HCT116 (cell line): ENCODE measurements at regions not wholly inside any gene's neighbourhood (a gene's known extent, or its start where the extent isn't known, plus 50 kb on each side); places are given as distances from the start of the nearest gene placed in this dataset.

Experiments used
- ATAC-seq: fragments of 200-7000 bp; cut with Tn5 transposase; 2 replicates; pipeline ENCODE4 v1.9.1; 2020; ENCODE audit warnings: mild to moderate bottlenecking, moderate library complexity
- BruUV-seq: library from RNA; stranded (reverse); fragments of 400-500 nt; replicated peaks from 2 replicates; lab custom pipeline; 2021; lab: Mats Ljungman, UMichigan
- CTCF ChIA-PET: fragments of 300-600 bp; sonication (Branson Sonifier 250); formaldehyde crosslinking; loops from one replicate; lab custom pipeline; 2021; ENCODE audit warnings: antibody characterized with exemption; lab: Charles Lee
- POLR2A ChIA-PET: fragments of 300-600, 350-600 bp; sonication (Branson Sonifier 250); formaldehyde crosslinking; loops from one replicate; lab custom pipeline; 2021; ENCODE audit warnings: antibody characterized with exemption; lab: Charles Lee
- RAD21 ChIA-PET, 2 experiments: fragments of 300-600 bp; sonication (Branson Sonifier 250); formaldehyde crosslinking; loops; one replicate each; lab custom pipeline; 2023; ENCODE audit warnings: low total read pairs in 2 of 2; ENCODE audit not compliant: uncharacterized antibody in 2 of 2, unreplicated experiment in 2 of 2, low non-redundant PET in 1 of 2; lab: Charles Lee
- DNase-seq: peaks from one replicate; pipeline ENCODE4 v3.0.0-alpha.2; 2010; ENCODE audit warnings: low read depth, low spot score
- H2AFZ ChIP-seq: fragments of 200-600 bp; shearing (Covaris generic), sonication (generic); 2 replicates; pipeline ENCODE4 v1.6.1; 2017; ENCODE audit warnings: low read depth, mixed run types, mixed read lengths, antibody characterized with exemption, low read length; ENCODE audit not compliant: poor library complexity, severe bottlenecking
- H3K27ac ChIP-seq: 2 replicates; pipeline ENCODE4 v1.5.1; 2012; ENCODE audit warnings: low read depth, low read length
- H3K27me3 ChIP-seq: fragments of 200-600 bp; sonication (generic); 2 replicates; pipeline ENCODE4 v1.6.1; 2016; ENCODE audit warnings: mixed run types, low read length, mixed read lengths; ENCODE audit not compliant: insufficient read depth
- H3K36me3 ChIP-seq, 2 experiments: fragments of 200-500 bp in 1 of 2; fragments of 200-600 bp in 1 of 2; sonication (Bioruptor generic) in 1 of 2; sonication (generic) in 1 of 2; 2 replicates each; pipeline versions ENCODE4 v1.5.1 to v1.6.1; 2014 to 2016; ENCODE audit warnings: low read length in 2 of 2, inconsistent platforms in 1 of 2, mixed read lengths in 1 of 2, mixed run types in 1 of 2; ENCODE audit not compliant: insufficient read depth in 2 of 2, control insufficient read depth in 1 of 2
- H3K4me1 ChIP-seq, 2 experiments: fragments of 200-600 bp in 1 of 2; sonication (generic) in 1 of 2; 2 replicates each; pipeline versions ENCODE4 v1.5.1 to v1.6.1; 2012 to 2017; ENCODE audit warnings: low read length in 2 of 2, inconsistent platforms in 1 of 2, mild to moderate bottlenecking in 1 of 2, mixed read lengths in 1 of 2, mixed run types in 1 of 2, moderate library complexity in 1 of 2; ENCODE audit not compliant: insufficient read depth in 2 of 2, control insufficient read depth in 1 of 2
- H3K4me2 ChIP-seq: fragments of 200-600 bp; sonication (generic); 2 replicates; pipeline ENCODE4 v1.6.1; 2017; ENCODE audit warnings: mixed run types, low read length, mixed read lengths
- H3K4me3 ChIP-seq, 2 experiments: fragments of 200-600 bp in 1 of 2; sonication (generic) in 1 of 2; replicated peaks in 1 of 2; 2 replicates each; pipeline ENCODE4 v1.5.1; 2011 to 2016; ENCODE audit warnings: low read length in 2 of 2, control low read depth in 1 of 2, low read depth in 1 of 2, mild to moderate bottlenecking in 1 of 2, mixed read lengths in 1 of 2, mixed run types in 1 of 2
- H3K79me2 ChIP-seq: fragments of 200-600 bp; sonication (generic); 2 replicates; pipeline ENCODE4 v1.6.1; 2017; ENCODE audit warnings: mild to moderate bottlenecking, mixed run types, low read length, moderate library complexity, mixed read lengths; ENCODE audit not compliant: insufficient read depth
- H3K9ac ChIP-seq: fragments of 200-600 bp; sonication (generic); 2 replicates; pipeline ENCODE4 v1.6.1; 2016; ENCODE audit warnings: low read length, mixed read lengths
- H3K9me2 ChIP-seq: fragments of 200-600 bp; sonication (generic), shearing (Covaris generic); 2 replicates; pipeline ENCODE4 v1.6.1; 2017; ENCODE audit warnings: mixed run types, mild to moderate bottlenecking, moderate library complexity; ENCODE audit not compliant: insufficient read depth
- H3K9me3 ChIP-seq, 2 experiments: fragments of 200-500 bp in 1 of 2; fragments of 200-600 bp in 1 of 2; sonication (Bioruptor generic) in 1 of 2; sonication (generic) in 1 of 2; 2 replicates each; pipeline ENCODE4 v1.6.1; 2014 to 2017; ENCODE audit warnings: low read length in 2 of 2, mixed read lengths in 2 of 2, inconsistent platforms in 1 of 2, low read depth in 1 of 2, mild to moderate bottlenecking in 1 of 2, mixed run types in 1 of 2, moderate library complexity in 1 of 2; ENCODE audit not compliant: control insufficient read depth in 1 of 2, insufficient read depth in 1 of 2
- H4K20me1 ChIP-seq: fragments of 200-600 bp; sonication (generic), shearing (Covaris generic); 2 replicates; pipeline ENCODE4 v1.6.1; 2017; ENCODE audit warnings: mixed run types, mild to moderate bottlenecking, moderate library complexity; ENCODE audit not compliant: insufficient read depth
- ATF3 ChIP-seq: IDR thresholded peaks from 2 replicates; pipeline ENCODE4 v1.6.1; 2012
- CBX3 ChIP-seq: IDR thresholded peaks from 2 replicates; pipeline ENCODE4 v1.6.1; 2012; ENCODE audit warnings: low read depth
- CEBPB ChIP-seq: IDR thresholded peaks from 2 replicates; pipeline ENCODE4 v1.6.1; 2012; ENCODE audit warnings: low read depth
- EGR1 ChIP-seq: IDR thresholded peaks from 2 replicates; pipeline ENCODE4 v1.6.1; 2012; ENCODE audit warnings: low read depth
- ELF1 ChIP-seq: IDR thresholded peaks from 2 replicates; pipeline ENCODE4 v1.6.1; 2012; ENCODE audit warnings: low read depth, borderline replicate concordance
- EZH2 ChIP-seq: fragments of 200-600 bp; sonication (generic); IDR thresholded peaks from 2 replicates; pipeline ENCODE4 v1.6.1; 2017; ENCODE audit warnings: antibody characterized with exemption, mixed run types
- EZH2phosphoT487 ChIP-seq: fragments of 200-600 bp; IDR thresholded peaks from 2 replicates; pipeline ENCODE4 v1.6.1; 2018; ENCODE audit warnings: antibody characterized with exemption, borderline replicate concordance
- FOSL1 ChIP-seq: IDR thresholded peaks from 2 replicates; pipeline ENCODE4 v1.6.1; 2012; ENCODE audit warnings: low read depth
- JUND ChIP-seq: IDR thresholded peaks from 2 replicates; pipeline ENCODE4 v1.6.1; 2012
- MAX ChIP-seq: IDR thresholded peaks from 2 replicates; pipeline ENCODE4 v1.6.1; 2012
- POLR2A ChIP-seq: IDR thresholded peaks from 2 replicates; pipeline ENCODE4 v1.7.0; 2011; ENCODE audit warnings: borderline replicate concordance; ENCODE audit not compliant: insufficient read depth, insufficient read length; ENCODE audit errors: extremely low read depth
- POLR2AphosphoS5 ChIP-seq: IDR thresholded peaks from 2 replicates; pipeline ENCODE4 v1.6.1; 2011; ENCODE audit warnings: mild to moderate bottlenecking, low read depth, low read length, moderate library complexity
- RAD21 ChIP-seq: IDR thresholded peaks from 2 replicates; pipeline ENCODE4 v1.6.1; 2012; ENCODE audit warnings: low read depth, mild to moderate bottlenecking
- REST ChIP-seq: IDR thresholded peaks from 2 replicates; pipeline ENCODE4 v1.6.1; 2012; ENCODE audit warnings: low read depth
- SIN3A ChIP-seq: IDR thresholded peaks from 2 replicates; pipeline ENCODE4 v1.6.1; 2012; ENCODE audit warnings: low read depth
- SP1 ChIP-seq: IDR thresholded peaks from 2 replicates; pipeline ENCODE4 v1.6.1; 2012; ENCODE audit warnings: low read depth
- ZBTB33 ChIP-seq: IDR thresholded peaks from 2 replicates; pipeline ENCODE4 v1.6.1; 2011; ENCODE audit warnings: mild to moderate bottlenecking, low read length, moderate library complexity; ENCODE audit not compliant: insufficient replicate concordance; ENCODE audit errors: extremely low read depth
- ZFX ChIP-seq: fragments of 450-650 bp; IDR thresholded peaks from 2 replicates; pipeline ENCODE4 v1.6.1; 2017
- intact Hi-C: fragments of 100-400 bp; cut with micrococcal nuclease; formaldehyde crosslinking; loops from 2 replicates; pipeline ENCODE4 v1.10.0; 2022

- intact Hi-C loops = no loop called here
- Histone ChIP-seq H2AFZ (no peak overlapping the region), H3K36me3 (no peaks in the 10 kb centered on the region), H3K4me2 (no peak overlapping the region)
- RAD21 ChIA-PET = no interaction called here
- no peak for DNase-seq
- ATAC-seq = no peak
- TF ChIP-seq RAD21 (no peak), POLR2AphosphoS5 (no peak), POLR2A (no peak), ZFX (no peak)
- TF ChIP-seq, all 23 proteins: peak for 0
- Histone ChIP-seq H3K9me3 (no peaks in the 10 kb centered on the region), H3K9ac (no peak overlapping the region), H4K20me1 (no peaks in the 10 kb centered on the region), H3K79me2 (no peaks in the 10 kb centered on the region), H3K9me2 (no peaks in the 10 kb centered on the region), H3K4me3 (no peak overlapping the region), H3K4me1 (no peaks in the 10 kb centered on the region), H3K27me3 (no peaks in the 10 kb centered on the region), H3K27ac (no peak overlapping the region)
- no TSS peak for BruUV-seq
- ChIA-PET CTCF (no interaction called here), POLR2A (no interaction called here)
Measured at GRCh38 chr6:25137480-25137879, 141.7 kb upstream of the CARMIL1 start.

GRCh38 chr6:25137916-25138232 is 141.3 kb upstream of the CARMIL1 start:
- ChIA-PET POLR2A (no interaction called here), RAD21 (no interaction called here), CTCF (no interaction called here)
- H3K9me3 ChIP-seq = no peaks in the 10 kb centered on the region
- no peaks in the 10 kb centered on the region for H3K36me3 ChIP-seq
- H3K27ac ChIP-seq = no peak overlapping the region
- H4K20me1 ChIP-seq = no peaks in the 10 kb centered on the region
- no peaks in the 10 kb centered on the region for H3K79me2 ChIP-seq
- no peak overlapping the region for H2AFZ ChIP-seq
- intact Hi-C loops = no loop called here
- H3K9ac ChIP-seq = no peak overlapping the region
- H3K27me3 ChIP-seq = no peaks in the 10 kb centered on the region
- no peaks in the 10 kb centered on the region for H3K4me1 ChIP-seq
- no TSS peak for BruUV-seq
- H3K4me2 ChIP-seq = no peak overlapping the region
- no peak overlapping the region for H3K4me3 ChIP-seq
- ATAC-seq (no peak), DNase-seq (no peak)
- H3K9me2 ChIP-seq = no peaks in the 10 kb centered on the region
- TF ChIP-seq ZBTB33 (no peak), SP1 (no peak), CBX3 (no peak), EGR1 (no peak), ZFX (no peak), ATF3 (no peak), POLR2A (no peak), MAX (no peak), CEBPB (no peak), ELF1 (no peak), JUND (no peak), EZH2phosphoT487 (no peak), SIN3A (no peak), FOSL1 (no peak), REST (no peak), EZH2 (no peak)
